Suprapubic skin (tissue), 3 donors: ENCODE measurements at regions not wholly inside any gene's neighbourhood (a gene's known extent, or its start where the extent isn't known, plus 50 kb on each side); places are given as distances from the start of the nearest gene placed in this dataset.

ENCODE experiments used
- POLR2A ChIP-seq, 2 donors: fragments of 450-650 bp; IDR thresholded peaks; one replicate each; pipeline ENCODE4 v1.6.1; 2017; ENCODE audit warnings: antibody characterized with exemption in 2 of 2, mild to moderate bottlenecking in 2 of 2, moderate library complexity in 2 of 2
- TF ChIP-seq, protein P1 (sequence below), 2 donors: fragments of 200-600 bp in 1 of 2; fragments of 450-650 bp in 1 of 2; sonication (generic) in 1 of 2; IDR thresholded peaks; one replicate each; pipeline ENCODE4 v1.5.1; 2016 to 2019; ENCODE audit warnings: antibody characterized with exemption in 2 of 2, mild to moderate bottlenecking in 1 of 2, moderate library complexity in 1 of 2

DNA sequence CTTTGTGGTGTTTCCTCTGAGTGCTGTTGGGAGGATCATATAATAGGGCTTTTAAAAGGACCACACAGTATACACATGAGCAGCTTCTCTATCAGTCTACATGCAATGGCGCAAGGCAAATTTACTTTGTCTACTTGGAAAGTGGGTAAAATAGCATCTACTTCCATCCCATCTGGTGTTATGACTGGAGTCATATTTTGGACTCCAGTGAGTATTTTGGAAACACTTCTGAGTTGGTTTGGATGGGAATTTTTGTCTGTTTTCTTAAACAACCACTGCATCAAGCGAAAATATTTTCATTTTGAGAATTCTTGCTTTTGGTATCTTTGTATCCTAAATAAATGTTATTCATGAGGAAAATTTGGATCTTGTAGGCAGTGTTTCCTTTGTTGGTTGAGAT lies 220.8 kb downstream of the NMUR2 start:
- TF ChIP-seq POLR2A (IDR thresholded peaks at IDR 0.05) = no peak
- TF ChIP-seq, protein P1, sequence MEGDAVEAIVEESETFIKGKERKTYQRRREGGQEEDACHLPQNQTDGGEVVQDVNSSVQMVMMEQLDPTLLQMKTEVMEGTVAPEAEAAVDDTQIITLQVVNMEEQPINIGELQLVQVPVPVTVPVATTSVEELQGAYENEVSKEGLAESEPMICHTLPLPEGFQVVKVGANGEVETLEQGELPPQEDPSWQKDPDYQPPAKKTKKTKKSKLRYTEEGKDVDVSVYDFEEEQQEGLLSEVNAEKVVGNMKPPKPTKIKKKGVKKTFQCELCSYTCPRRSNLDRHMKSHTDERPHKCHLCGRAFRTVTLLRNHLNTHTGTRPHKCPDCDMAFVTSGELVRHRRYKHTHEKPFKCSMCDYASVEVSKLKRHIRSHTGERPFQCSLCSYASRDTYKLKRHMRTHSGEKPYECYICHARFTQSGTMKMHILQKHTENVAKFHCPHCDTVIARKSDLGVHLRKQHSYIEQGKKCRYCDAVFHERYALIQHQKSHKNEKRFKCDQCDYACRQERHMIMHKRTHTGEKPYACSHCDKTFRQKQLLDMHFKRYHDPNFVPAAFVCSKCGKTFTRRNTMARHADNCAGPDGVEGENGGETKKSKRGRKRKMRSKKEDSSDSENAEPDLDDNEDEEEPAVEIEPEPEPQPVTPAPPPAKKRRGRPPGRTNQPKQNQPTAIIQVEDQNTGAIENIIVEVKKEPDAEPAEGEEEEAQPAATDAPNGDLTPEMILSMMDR (IDR thresholded peaks at IDR 0.05) = no peak
